Heart left ventricle (tissue), 13 donors: ENCODE measurements at regions not wholly inside any gene's neighbourhood (a gene's known extent, or its start where the extent isn't known, plus 50 kb on each side); places are given as distances from the start of the nearest gene placed in this dataset.

Source experiments
- CTCF ChIP-seq, 12 donors: fragments of 200-600 bp; sonication (generic) in 4 of 12; IDR thresholded peaks; one replicate each; pipeline versions ENCODE4 v1.5.0 to v1.8.0; 2018 to 2022; ENCODE audit warnings: antibody characterized with exemption in 12 of 12, mild to moderate bottlenecking in 5 of 12
- POLR2A ChIP-seq, 2 donors: fragments of 450-650 bp; IDR thresholded peaks; one replicate each; pipeline ENCODE4 v1.6.1; 2017; ENCODE audit warnings: antibody characterized with exemption in 2 of 2, mild to moderate bottlenecking in 2 of 2, moderate library complexity in 2 of 2
- donor health status: ischemic (EF 13 %, LVEDD 7.1; RV severe dilation, severe dysfunction).
- donor health status: DM: no; HTN: yes; CAD: no.
- donor health status: DM: no; HTN: no; CAD: no.
- donor health status: ischemic (EF 25% LVEDD 6.9; RV normal size, moderate dysfunction).
- donor health status: ischemic (EF 25% LVEDD 5.7; RV mildly dilated, moderate dysfunction).
- donor health status: ischemic (EF 35%, LVEDD 5.7; RV mildly dilated, moderate dysfunction).
- donor health status: nonischemic (EF 11% LVEDD 7.7; RV severe dilation, severe dysfunction).
- donor health status: DM: yes; HTN: yes; CAD: no.
- donor health status: PGD.
- donor health status: ischemic (EF 29% LVEDD 5.4; RV normal size, mild dysfunction).
- donor health status: nonischemic (EF 23%, LVEDD 6.1; RV moderate dilation, normal function).

DNA sequence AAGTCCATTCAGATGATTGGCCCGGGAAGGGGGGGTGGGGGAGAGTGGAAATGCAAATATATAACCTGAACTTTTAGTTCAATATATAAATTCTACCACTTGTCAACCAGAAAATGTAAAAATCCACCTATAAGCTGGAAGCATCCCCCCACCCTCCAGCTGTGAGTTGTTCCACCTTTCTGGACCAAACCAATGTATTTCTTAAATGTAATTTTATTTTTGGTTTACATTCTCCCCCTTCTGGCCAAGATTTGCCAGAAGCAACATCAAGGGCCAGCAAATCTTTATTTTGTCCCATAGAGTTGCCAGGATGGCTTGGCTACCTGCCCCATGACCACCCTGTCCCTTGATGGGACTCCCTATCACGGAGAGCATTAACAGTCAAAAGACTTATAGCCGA, 545.7 kb downstream of the TBL1XR1 start:
- TF ChIP-seq CTCF (IDR thresholded peaks at IDR 0.05) (no peak), POLR2A (IDR thresholded peaks at IDR 0.05) (no peak)
